ENCODE measurements at regions not wholly inside any gene's neighbourhood (a gene's known extent, or its start where the extent isn't known, plus 50 kb on each side); places are given as distances from the start of the nearest gene placed in this dataset.

GRCh38 chr22:47715866-47716578, 953.6 kb downstream of the TBC1D22A start:
- Mint-ChIP-seq H3K9me3 (no peaks in the 10 kb centered on the region), H3K36me3 (ENCODE audit: low read depth) (no peaks in the 10 kb centered on the region), H3K4me3 (no peak overlapping the region), H3K4me1 (no peaks in the 10 kb centered on the region), H3K27me3 (ENCODE audit: low read depth) (peaks cover 8% of the 10 kb centered on the region), H3K27ac (no peak overlapping the region)
- TF ChIP-seq, protein P1, sequence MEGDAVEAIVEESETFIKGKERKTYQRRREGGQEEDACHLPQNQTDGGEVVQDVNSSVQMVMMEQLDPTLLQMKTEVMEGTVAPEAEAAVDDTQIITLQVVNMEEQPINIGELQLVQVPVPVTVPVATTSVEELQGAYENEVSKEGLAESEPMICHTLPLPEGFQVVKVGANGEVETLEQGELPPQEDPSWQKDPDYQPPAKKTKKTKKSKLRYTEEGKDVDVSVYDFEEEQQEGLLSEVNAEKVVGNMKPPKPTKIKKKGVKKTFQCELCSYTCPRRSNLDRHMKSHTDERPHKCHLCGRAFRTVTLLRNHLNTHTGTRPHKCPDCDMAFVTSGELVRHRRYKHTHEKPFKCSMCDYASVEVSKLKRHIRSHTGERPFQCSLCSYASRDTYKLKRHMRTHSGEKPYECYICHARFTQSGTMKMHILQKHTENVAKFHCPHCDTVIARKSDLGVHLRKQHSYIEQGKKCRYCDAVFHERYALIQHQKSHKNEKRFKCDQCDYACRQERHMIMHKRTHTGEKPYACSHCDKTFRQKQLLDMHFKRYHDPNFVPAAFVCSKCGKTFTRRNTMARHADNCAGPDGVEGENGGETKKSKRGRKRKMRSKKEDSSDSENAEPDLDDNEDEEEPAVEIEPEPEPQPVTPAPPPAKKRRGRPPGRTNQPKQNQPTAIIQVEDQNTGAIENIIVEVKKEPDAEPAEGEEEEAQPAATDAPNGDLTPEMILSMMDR (IDR thresholded peaks at IDR 0.05; ENCODE audit: unreplicated experiment in 3 of 3), result no peak

DNA sequence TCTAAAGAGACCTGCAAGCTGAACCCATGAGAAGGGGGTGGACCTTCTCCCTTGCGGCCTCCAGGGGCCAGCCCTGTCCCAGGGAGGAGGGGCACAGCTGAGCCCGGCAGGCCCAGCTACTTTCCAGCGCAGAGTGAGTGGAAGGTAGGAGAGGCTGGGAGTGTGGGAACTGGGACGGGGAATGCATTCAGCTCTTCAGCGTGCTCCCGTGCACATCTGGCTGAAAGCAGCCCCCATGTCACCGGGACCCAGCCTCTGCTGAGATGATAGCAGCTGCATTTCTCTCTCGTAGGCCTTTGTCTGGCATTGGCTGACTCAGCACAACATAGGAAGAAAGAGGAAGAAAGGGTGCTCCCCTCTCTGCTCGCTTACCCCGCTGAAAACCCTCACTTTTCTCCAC, 951.5 kb downstream of the TBC1D22A start:
- Mint-ChIP-seq H3K9me3 (no peaks in the 10 kb centered on the region), H3K27me3 (ENCODE audit: low read depth) (peaks cover 5% of the 10 kb centered on the region), H3K4me3 (no peak overlapping the region), H3K27ac (no peak overlapping the region), H3K4me1 (no peaks in the 10 kb centered on the region), H3K36me3 (ENCODE audit: low read depth) (no peaks in the 10 kb centered on the region)
- TF ChIP-seq, protein P1 (IDR thresholded peaks at IDR 0.05; ENCODE audit: unreplicated experiment in 3 of 3), result no peak

DNA sequence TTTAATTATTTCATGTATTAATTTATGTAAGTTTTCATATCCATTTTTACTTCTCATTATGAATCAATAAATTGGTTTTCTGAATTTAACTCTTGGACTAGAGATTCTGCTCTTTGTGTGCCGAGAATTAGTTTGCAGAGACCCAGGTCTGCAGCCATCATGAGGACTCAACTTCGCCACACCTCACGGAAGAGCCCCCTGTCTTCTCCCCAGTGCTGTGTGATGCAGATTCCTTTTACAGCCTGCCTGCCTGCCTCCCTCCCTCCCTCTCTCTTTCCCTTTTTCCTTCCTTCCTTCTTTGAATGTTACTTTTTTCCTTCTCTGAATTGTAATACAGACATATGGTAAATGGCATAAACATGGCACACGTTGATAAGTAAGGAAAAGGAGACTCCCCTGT, 947.7 kb downstream of the TBC1D22A start:
- peaks cover 8% of the 10 kb centered on the region for H3K27me3 Mint-ChIP-seq (ENCODE audit: low read depth)
- H3K9me3 Mint-ChIP-seq, result no peaks in the 10 kb centered on the region
- no peaks in the 10 kb centered on the region for H3K36me3 Mint-ChIP-seq (ENCODE audit: low read depth)
- no peak overlapping the region for H3K27ac Mint-ChIP-seq
- H3K4me1 Mint-ChIP-seq, result no peaks in the 10 kb centered on the region
- TF ChIP-seq, protein P1 (IDR thresholded peaks at IDR 0.05; ENCODE audit: unreplicated experiment in 3 of 3), result no peak
- no peak overlapping the region for H3K4me3 Mint-ChIP-seq

- Mint-ChIP-seq H3K36me3 (ENCODE audit: low read depth) (no peaks in the 10 kb centered on the region), H3K4me1 (no peaks in the 10 kb centered on the region), H3K9me3 (peaks cover 4% of the 10 kb centered on the region), H3K27ac (no peak overlapping the region), H3K4me3 (no peak overlapping the region), H3K27me3 (ENCODE audit: low read depth) (peaks cover 9% of the 10 kb centered on the region)
- TF ChIP-seq, protein P1 (IDR thresholded peaks at IDR 0.05; ENCODE audit: unreplicated experiment in 3 of 3), result no peak
These were observed 942.9 kb downstream of the TBC1D22A start for GRCh38 chr22:47705350-47705749.

GRCh38 chr22:47698906-47699305, 936.5 kb downstream of the TBC1D22A start:
- TF ChIP-seq, protein P1 (IDR thresholded peaks at IDR 0.05; ENCODE audit: unreplicated experiment in 3 of 3), result no peak
- peaks cover 2% of the 10 kb centered on the region for H3K9me3 Mint-ChIP-seq
- no peaks in the 10 kb centered on the region for H3K4me1 Mint-ChIP-seq
- no peaks in the 10 kb centered on the region for H3K36me3 Mint-ChIP-seq (ENCODE audit: low read depth)
- no peak overlapping the region for H3K4me3 Mint-ChIP-seq
- H3K27me3 Mint-ChIP-seq (ENCODE audit: low read depth), result no peaks in the 10 kb centered on the region
- H3K27ac Mint-ChIP-seq, result no peak overlapping the region

- Mint-ChIP-seq H3K4me3 (no peak overlapping the region), H3K4me1 (no peaks in the 10 kb centered on the region), H3K36me3 (ENCODE audit: low read depth) (no peaks in the 10 kb centered on the region), H3K27ac (no peak overlapping the region), H3K27me3 (ENCODE audit: low read depth) (no peaks in the 10 kb centered on the region), H3K9me3 (peaks cover 2% of the 10 kb centered on the region)
- TF ChIP-seq, protein P1 (IDR thresholded peaks at IDR 0.05; ENCODE audit: unreplicated experiment in 3 of 3), result no peak
These were observed 935.4 kb downstream of the TBC1D22A start for GRCh38 chr22:47697861-47698260.

Data from nephron (organoid).